ENCODE measurements at regions not wholly inside any gene's neighbourhood (a gene's known extent, or its start where the extent isn't known, plus 50 kb on each side); places are given as distances from the start of the nearest gene placed in this dataset.
"Not testable (repeated sequence)": the region's sequence is repeated elsewhere in the genome, so short reads cannot be mapped to it uniquely, and the experiment has no call there.

DNA sequence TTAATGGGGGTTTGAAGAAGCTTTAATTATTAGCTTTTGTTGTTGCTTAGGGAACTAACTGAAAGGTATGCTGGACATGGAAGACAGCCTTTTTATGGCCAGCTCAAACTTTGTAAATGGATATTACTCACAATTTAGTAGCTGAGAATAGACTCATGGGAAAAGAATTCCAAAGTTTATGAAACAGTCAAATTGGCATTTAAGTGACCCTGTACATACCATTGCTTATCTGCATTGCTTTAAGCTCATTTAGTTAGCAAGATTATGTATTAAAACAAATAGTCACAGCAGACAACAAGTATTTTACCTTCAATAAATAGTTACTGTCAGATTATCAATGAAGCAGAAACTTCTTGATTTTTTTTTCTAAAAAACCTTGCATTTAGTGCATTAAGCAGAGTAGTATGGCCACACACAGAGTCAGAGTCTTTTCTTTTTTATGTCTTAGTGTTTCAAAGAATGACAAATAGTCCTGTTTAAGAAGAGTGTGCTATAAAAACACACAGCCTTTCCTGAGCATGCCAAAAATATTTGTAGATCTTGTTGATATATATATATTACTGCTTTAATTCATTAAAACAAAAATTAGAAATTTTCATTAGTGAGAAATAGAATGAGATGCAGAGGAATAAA is 102.2 kb downstream of the TTC6 start:
- DNase-seq (ENCODE audit: extremely low spot score) = no peak
- Histone ChIP-seq H3K27ac (ENCODE audit: low read depth) (no peak overlapping the region), H3K36me3 (ENCODE audit: insufficient read depth) (no peaks in the 10 kb centered on the region), H3K4me3 (ENCODE audit: low read depth, low read length) (no peak overlapping the region), H3K4me1 (ENCODE audit: insufficient read depth) (no peaks in the 10 kb centered on the region)

GRCh38 chr14:37698840-37699777 is 103.7 kb downstream of the TTC6 start:
- Histone ChIP-seq H3K27ac (ENCODE audit: low read depth) (no peak overlapping the region), H3K4me3 (ENCODE audit: low read depth, low read length) (no peak overlapping the region), H3K4me1 (ENCODE audit: insufficient read depth) (no peaks in the 10 kb centered on the region), H3K36me3 (ENCODE audit: insufficient read depth) (no peaks in the 10 kb centered on the region)
- DNase-seq (ENCODE audit: extremely low spot score) = no peak
- 93% methylated on average over 4 of the region's 4 CpGs for WGBS

DNA sequence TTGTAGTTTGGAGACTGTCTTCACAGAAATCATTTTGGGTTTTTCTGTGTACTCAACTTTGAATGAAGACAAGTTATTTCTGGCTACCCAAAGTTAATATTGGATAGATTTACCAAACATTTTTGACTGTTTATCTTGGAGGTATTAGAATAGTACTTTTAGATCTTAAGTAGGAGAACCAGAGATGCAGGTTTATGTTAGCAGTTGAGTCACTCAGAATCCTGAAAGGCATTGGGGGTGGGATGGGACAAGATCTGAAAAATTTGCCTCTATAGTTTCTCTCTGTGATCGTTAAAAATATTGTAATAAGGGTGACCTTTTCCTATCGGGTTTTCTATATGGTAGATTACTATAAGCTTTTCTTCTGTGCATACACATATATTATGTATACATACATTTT is 112.3 kb downstream of the TTC6 start:
- no peak for DNase-seq (ENCODE audit: extremely low spot score)
- no peak overlapping the region for H3K27ac ChIP-seq (ENCODE audit: low read depth)
- H3K4me1 ChIP-seq (ENCODE audit: insufficient read depth) = no peaks in the 10 kb centered on the region
- no peaks in the 10 kb centered on the region for H3K36me3 ChIP-seq (ENCODE audit: insufficient read depth)
- no peak overlapping the region for H3K4me3 ChIP-seq (ENCODE audit: low read depth, low read length)
- WGBS = 62% methylated on average over 2 of the region's 2 CpGs

- Histone ChIP-seq H3K27ac (ENCODE audit: low read depth) (no peak overlapping the region), H3K36me3 (ENCODE audit: insufficient read depth) (no peaks in the 10 kb centered on the region)
- DNase-seq (ENCODE audit: extremely low spot score) = no peak
Observed at GRCh38 chr14:37708481-37708880, 113.1 kb downstream of the TTC6 start.

DNA sequence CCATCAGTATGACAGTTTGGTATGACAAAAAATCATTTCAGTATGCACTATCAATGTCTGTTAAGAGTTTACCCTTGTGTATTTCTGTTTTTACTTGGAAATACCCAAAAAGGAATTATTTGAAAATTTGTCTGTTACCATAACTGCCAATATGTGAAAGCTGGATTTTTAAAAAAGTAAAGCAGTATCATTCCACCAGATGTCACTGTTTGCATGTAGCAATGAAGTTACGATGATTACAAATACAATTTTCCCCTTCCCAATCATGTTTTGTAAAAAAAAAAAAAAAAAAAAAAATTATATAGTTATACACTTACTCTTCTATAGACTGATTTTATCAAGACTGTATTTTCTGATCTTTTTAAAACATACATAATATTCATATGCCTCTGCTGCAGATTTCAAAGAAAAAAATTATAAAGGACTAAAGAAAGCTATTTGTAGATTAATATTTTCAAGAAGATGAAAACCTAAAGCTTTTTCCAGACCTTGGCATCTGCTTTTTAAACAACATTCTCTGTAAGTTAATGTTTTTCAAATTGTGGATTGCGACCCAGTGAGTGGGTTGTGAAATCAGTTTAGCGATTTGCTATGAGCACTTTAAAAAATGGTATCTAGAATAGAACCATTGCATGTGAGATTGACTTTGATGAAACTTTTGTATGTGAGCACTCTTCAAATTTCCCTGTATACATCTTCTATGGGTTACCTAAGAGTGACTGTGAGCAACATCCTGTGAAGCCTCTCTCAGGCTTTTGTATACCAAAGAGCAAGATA is 114.2 kb downstream of the TTC6 start:
- Histone ChIP-seq H3K4me3 (ENCODE audit: low read depth, low read length) (no peak overlapping the region), H3K4me1 (ENCODE audit: insufficient read depth) (no peaks in the 10 kb centered on the region), H3K36me3 (ENCODE audit: insufficient read depth) (no peaks in the 10 kb centered on the region), H3K27ac (ENCODE audit: low read depth) (no peak overlapping the region)
- no peak for DNase-seq (ENCODE audit: extremely low spot score)
- 78% methylated on average over 3 of the region's 3 CpGs for WGBS

More at GRCh38 chr14:37708481-37708880, 113.1 kb downstream of the TTC6 start:
- no peaks in the 10 kb centered on the region for H3K4me1 ChIP-seq (ENCODE audit: insufficient read depth)
- no peak overlapping the region for H3K4me3 ChIP-seq (ENCODE audit: low read depth, low read length)
- WGBS = 24% methylated on average over 2 of the region's 2 CpGs

- no peak overlapping the region for H3K4me3 ChIP-seq (ENCODE audit: low read depth, low read length)
- no peak for DNase-seq (ENCODE audit: extremely low spot score)
- no peaks in the 10 kb centered on the region for H3K36me3 ChIP-seq (ENCODE audit: insufficient read depth)
- no peaks in the 10 kb centered on the region for H3K4me1 ChIP-seq (ENCODE audit: insufficient read depth)
- no peak overlapping the region for H3K27ac ChIP-seq (ENCODE audit: low read depth)
- WGBS = 82% methylated on average over 1 of the region's 1 CpG
Observed at GRCh38 chr14:37711356-37711830, 116.0 kb downstream of the TTC6 start.

DNA sequence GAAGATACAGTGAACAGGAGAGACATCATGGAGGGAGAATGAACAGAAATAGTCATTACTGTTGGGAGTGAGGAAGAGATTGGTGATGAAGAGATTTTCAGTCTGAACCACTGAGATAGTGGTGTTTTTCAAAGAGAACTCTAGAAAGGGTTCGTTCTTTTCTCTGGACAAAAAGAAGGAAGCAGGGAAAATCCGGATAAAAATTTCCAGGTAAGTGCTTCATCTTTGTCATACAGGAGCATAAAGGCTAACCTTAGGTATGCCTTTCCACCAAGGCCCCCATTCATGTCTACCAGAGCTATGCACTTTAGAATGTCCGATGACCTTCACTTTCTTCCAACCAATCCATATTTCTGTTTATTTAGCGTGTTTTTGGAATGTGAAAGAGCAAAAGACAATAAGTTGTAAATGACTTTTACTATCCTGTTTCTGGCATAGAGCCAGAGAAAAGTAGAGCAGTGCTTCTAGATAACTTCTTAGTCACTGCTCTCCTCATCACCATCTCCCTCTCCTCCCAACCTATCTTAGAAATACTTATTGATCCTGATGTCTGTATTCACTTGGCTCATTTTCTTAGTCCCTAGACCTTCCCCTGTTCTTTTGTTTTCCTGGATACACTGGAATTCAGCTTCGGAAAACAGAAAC is 116.5 kb downstream of the TTC6 start:
- H3K4me3 ChIP-seq (ENCODE audit: low read depth, low read length) = no peak overlapping the region
- no peak for DNase-seq (ENCODE audit: extremely low spot score)
- H3K36me3 ChIP-seq (ENCODE audit: insufficient read depth) = no peaks in the 10 kb centered on the region
- 77% methylated on average over 5 of the region's 5 CpGs for WGBS
- H3K4me1 ChIP-seq (ENCODE audit: insufficient read depth) = no peaks in the 10 kb centered on the region
- H3K27ac ChIP-seq (ENCODE audit: low read depth) = no peak overlapping the region

GRCh38 chr14:37712476-37712860 is 117.0 kb downstream of the TTC6 start:
- not testable (repeated sequence) for H3K4me3 ChIP-seq (ENCODE audit: low read depth, low read length); H3K27ac ChIP-seq (ENCODE audit: low read depth); DNase-seq (ENCODE audit: extremely low spot score); H3K36me3 ChIP-seq (ENCODE audit: insufficient read depth); H3K4me1 ChIP-seq (ENCODE audit: insufficient read depth)
- WGBS = 95% methylated on average over 3 of the region's 3 CpGs

DNA sequence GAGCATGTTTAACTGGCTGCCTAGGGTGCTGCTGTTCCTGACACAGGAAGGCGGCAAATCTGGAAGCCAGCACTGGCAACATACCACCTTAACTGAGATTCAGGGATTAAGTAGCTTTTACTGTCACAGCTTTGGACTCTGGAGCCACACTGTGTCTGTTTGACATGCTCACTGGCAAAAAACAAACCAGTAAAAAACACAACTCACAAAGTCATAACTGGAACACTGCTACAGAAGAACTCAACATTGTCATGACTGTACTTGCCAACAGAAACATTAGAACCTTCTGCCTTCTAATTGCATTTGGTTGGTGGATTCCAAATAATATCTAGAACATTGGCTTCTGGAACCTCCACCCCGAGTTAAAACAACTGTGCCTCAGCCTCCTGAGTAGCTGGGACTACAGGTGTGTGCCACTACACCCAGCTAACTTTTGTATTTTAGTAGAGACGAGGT is 117.6 kb downstream of the TTC6 start:
- no peaks in the 10 kb centered on the region for H3K36me3 ChIP-seq (ENCODE audit: insufficient read depth)
- H3K27ac ChIP-seq (ENCODE audit: low read depth) = no peak overlapping the region
- no peaks in the 10 kb centered on the region for H3K4me1 ChIP-seq (ENCODE audit: insufficient read depth)
- no peak overlapping the region for H3K4me3 ChIP-seq (ENCODE audit: low read depth, low read length)
- 91% methylated on average over 3 of the region's 3 CpGs for WGBS
- no peak for DNase-seq (ENCODE audit: extremely low spot score)

GRCh38 chr14:37720131-37720530 is 124.7 kb downstream of the TTC6 start:
- Histone ChIP-seq H3K4me1 (ENCODE audit: insufficient read depth) (no peaks in the 10 kb centered on the region), H3K36me3 (ENCODE audit: insufficient read depth) (no peaks in the 10 kb centered on the region), H3K4me3 (ENCODE audit: low read depth, low read length) (no peak overlapping the region), H3K27ac (ENCODE audit: low read depth) (no peak overlapping the region)
- DNase-seq (ENCODE audit: extremely low spot score) = no peak
- 87% methylated on average over 1 of the region's 1 CpG for WGBS

DNA sequence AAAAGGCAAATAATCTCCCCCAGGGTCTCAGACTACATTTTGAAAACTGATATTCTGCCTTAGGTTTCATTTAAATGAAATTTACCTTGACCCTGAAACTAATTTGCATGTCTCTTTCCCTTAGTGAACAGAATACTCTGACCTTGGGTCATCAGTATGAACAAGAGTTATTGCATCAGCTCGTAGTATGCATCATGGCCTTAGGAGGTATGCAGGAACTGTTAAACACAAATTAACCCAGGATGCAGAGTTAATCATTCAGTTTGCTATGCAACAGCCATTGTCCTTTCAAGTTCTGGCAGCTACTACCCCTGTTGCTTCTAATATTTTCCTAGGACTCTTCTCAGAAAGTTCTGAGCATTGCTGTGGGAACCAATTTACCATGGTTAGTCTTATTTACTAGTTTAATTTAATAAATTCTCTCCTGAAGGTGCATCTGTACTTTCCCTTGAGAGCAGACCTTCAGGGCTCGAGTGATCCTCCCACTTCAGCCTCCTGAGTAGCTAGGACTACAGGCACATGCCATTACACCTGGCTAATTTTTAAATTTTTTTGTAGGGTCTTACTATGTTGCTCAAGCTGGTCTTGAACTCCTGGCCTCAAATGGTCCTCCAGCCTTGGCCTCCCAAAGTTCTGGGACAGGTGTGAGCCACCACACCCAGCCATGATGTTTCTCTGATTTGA is 126.7 kb downstream of the TTC6 start:
- DNase-seq (ENCODE audit: extremely low spot score) = no peak
- 42% methylated on average over 2 of the region's 2 CpGs for WGBS
- Histone ChIP-seq H3K36me3 (ENCODE audit: insufficient read depth) (no peaks in the 10 kb centered on the region), H3K4me1 (ENCODE audit: insufficient read depth) (no peaks in the 10 kb centered on the region), H3K27ac (ENCODE audit: low read depth) (no peak overlapping the region), H3K4me3 (ENCODE audit: low read depth, low read length) (no peak overlapping the region)

- WGBS = 45% methylated on average over 4 of the region's 4 CpGs
- no peak for DNase-seq (ENCODE audit: extremely low spot score)
Observed at GRCh38 chr14:37723515-37723914, 128.1 kb downstream of the TTC6 start.

DNA sequence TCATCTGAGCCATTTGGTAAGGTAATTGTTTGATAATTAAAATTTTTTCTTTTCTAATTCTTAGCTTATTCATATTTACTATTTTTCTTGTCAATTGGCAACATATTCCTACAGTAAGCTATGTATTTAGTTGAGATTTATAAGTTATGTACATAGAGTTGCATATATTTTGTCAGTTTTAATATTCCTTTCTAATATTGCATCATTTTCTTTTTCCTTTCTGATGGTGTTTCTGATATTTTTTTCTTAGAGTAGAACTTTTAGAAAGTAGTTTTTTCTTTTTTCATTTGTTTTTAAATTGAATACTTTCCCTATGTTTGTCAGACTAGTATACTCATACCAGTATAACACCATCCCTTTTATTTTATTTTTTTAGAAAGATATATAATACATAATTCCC is 131.3 kb downstream of the TTC6 start:
- Histone ChIP-seq H3K4me1 (ENCODE audit: insufficient read depth) (no peaks in the 10 kb centered on the region), H3K4me3 (ENCODE audit: low read depth, low read length) (no peak overlapping the region), H3K36me3 (ENCODE audit: insufficient read depth) (no peaks in the 10 kb centered on the region), H3K27ac (ENCODE audit: low read depth) (no peak overlapping the region)
- DNase-seq (ENCODE audit: extremely low spot score) = no peak

More at GRCh38 chr14:37723515-37723914, 128.1 kb downstream of the TTC6 start:
- Histone ChIP-seq H3K27ac (ENCODE audit: low read depth) (no peak overlapping the region), H3K36me3 (ENCODE audit: insufficient read depth) (no peaks in the 10 kb centered on the region), H3K4me1 (ENCODE audit: insufficient read depth) (no peaks in the 10 kb centered on the region), H3K4me3 (ENCODE audit: low read depth, low read length) (no peak overlapping the region)
